MCF 10A (cell line): ENCODE measurements at regions not wholly inside any gene's neighbourhood (a gene's known extent, or its start where the extent isn't known, plus 50 kb on each side); places are given as distances from the start of the nearest gene placed in this dataset.

Experiments
- BruUV-seq: library from RNA; stranded (reverse); fragments of 400-500 nt; replicated peaks from 2 replicates; lab custom pipeline; 2021; lab: Mats Ljungman, UMichigan
- CTCF ChIA-PET: fragments of 300-600 bp; sonication (Branson Sonifier 250); formaldehyde crosslinking; extraction: SDS; loops from one replicate; lab custom pipeline; 2021; ENCODE audit warnings: antibody characterized with exemption, inconsistent platforms; lab: Yijun Ruan, JAX
- POLR2A ChIA-PET: fragments of 300-600, 350-650 bp; sonication (Branson Sonifier 250); formaldehyde crosslinking; extraction: SDS; loops from one replicate; lab custom pipeline; 2020; ENCODE audit warnings: antibody characterized with exemption, inconsistent platforms; lab: Yijun Ruan, JAX
- DNase-seq: peaks from one replicate; pipeline ENCODE4 v3.0.0-alpha.2; 2018; ENCODE audit not compliant: unreplicated experiment
- H3K27ac Mint-ChIP-seq: one replicate; pipeline ENCODE4 v1.8.0; 2022; ENCODE audit warnings: mild to moderate bottlenecking, low read depth, mixed read lengths; ENCODE audit not compliant: unreplicated experiment
- H3K27me3 Mint-ChIP-seq: one replicate; pipeline ENCODE4 v1.8.0; 2022; ENCODE audit warnings: mixed read lengths; ENCODE audit not compliant: insufficient read depth, unreplicated experiment
- H3K36me3 Mint-ChIP-seq: one replicate; pipeline ENCODE4 v1.8.0; 2022; ENCODE audit warnings: mild to moderate bottlenecking, moderate library complexity, mixed read lengths; ENCODE audit not compliant: insufficient read depth, unreplicated experiment
- H3K4me1 Mint-ChIP-seq: one replicate; pipeline ENCODE4 v1.8.0; 2022; ENCODE audit warnings: mixed read lengths; ENCODE audit not compliant: insufficient read depth, unreplicated experiment
- H3K4me3 Mint-ChIP-seq: one replicate; pipeline ENCODE4 v1.8.0; 2022; ENCODE audit warnings: mild to moderate bottlenecking, moderate library complexity, mixed read lengths; ENCODE audit not compliant: unreplicated experiment
- H3K9me3 Mint-ChIP-seq: one replicate; pipeline ENCODE4 v1.8.0; 2022; ENCODE audit warnings: mixed read lengths; ENCODE audit not compliant: unreplicated experiment
- intact Hi-C: fragments of 100-400 bp; cut with micrococcal nuclease; formaldehyde crosslinking; loops from 2 replicates; pipeline ENCODE4 v1.14.1; 2022
- TF ChIP-seq, protein P1 (sequence below): fragments of 200-600 bp; IDR thresholded peaks from one replicate; pipeline ENCODE4 v1.8.0; 2022; ENCODE audit warnings: antibody characterized with exemption, mild to moderate bottlenecking; ENCODE audit not compliant: unreplicated experiment

- H3K4me3 Mint-ChIP-seq: no peak overlapping the region
- BruUV-seq: no TSS peak
- peaks cover 3% of the 10 kb centered on the region for H3K9me3 Mint-ChIP-seq
- H3K4me1 Mint-ChIP-seq: no peaks in the 10 kb centered on the region
- H3K27me3 Mint-ChIP-seq: no peaks in the 10 kb centered on the region
- H3K36me3 Mint-ChIP-seq: no peaks in the 10 kb centered on the region
- intact Hi-C loops: no loop called here
- ChIA-PET CTCF (no interaction called here), POLR2A (no interaction called here)
- H3K27ac Mint-ChIP-seq: no peak overlapping the region
- DNase-seq: no peak
- TF ChIP-seq, protein P1, sequence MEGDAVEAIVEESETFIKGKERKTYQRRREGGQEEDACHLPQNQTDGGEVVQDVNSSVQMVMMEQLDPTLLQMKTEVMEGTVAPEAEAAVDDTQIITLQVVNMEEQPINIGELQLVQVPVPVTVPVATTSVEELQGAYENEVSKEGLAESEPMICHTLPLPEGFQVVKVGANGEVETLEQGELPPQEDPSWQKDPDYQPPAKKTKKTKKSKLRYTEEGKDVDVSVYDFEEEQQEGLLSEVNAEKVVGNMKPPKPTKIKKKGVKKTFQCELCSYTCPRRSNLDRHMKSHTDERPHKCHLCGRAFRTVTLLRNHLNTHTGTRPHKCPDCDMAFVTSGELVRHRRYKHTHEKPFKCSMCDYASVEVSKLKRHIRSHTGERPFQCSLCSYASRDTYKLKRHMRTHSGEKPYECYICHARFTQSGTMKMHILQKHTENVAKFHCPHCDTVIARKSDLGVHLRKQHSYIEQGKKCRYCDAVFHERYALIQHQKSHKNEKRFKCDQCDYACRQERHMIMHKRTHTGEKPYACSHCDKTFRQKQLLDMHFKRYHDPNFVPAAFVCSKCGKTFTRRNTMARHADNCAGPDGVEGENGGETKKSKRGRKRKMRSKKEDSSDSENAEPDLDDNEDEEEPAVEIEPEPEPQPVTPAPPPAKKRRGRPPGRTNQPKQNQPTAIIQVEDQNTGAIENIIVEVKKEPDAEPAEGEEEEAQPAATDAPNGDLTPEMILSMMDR: no peak
Observed at GRCh38 chr13:103514188-103514587, 448.0 kb upstream of the SLC10A2 start.

- no peaks in the 10 kb centered on the region for H3K36me3 Mint-ChIP-seq
- ChIA-PET CTCF (no interaction called here), POLR2A (no interaction called here)
- H3K4me1 Mint-ChIP-seq: no peaks in the 10 kb centered on the region
- no peaks in the 10 kb centered on the region for H3K27me3 Mint-ChIP-seq
- no peak overlapping the region for H3K4me3 Mint-ChIP-seq
- H3K9me3 Mint-ChIP-seq: peaks cover 7% of the 10 kb centered on the region
- intact Hi-C loops: no loop called here
- no peak for DNase-seq
- TF ChIP-seq, protein P1: no peak
- H3K27ac Mint-ChIP-seq: no peak overlapping the region
- BruUV-seq: no TSS peak
Observed at GRCh38 chr13:103510007-103510535, 443.9 kb upstream of the SLC10A2 start.

- Mint-ChIP-seq H3K36me3 (no peaks in the 10 kb centered on the region), H3K4me1 (no peaks in the 10 kb centered on the region), H3K27ac (no peak overlapping the region), H3K9me3 (peaks cover 8% of the 10 kb centered on the region), H3K27me3 (no peaks in the 10 kb centered on the region), H3K4me3 (no peak overlapping the region)
- ChIA-PET CTCF (no interaction called here), POLR2A (no interaction called here)
- TF ChIP-seq, protein P1: no peak
- DNase-seq: no peak
- intact Hi-C loops: no loop called here
- no TSS peak for BruUV-seq
Observed at GRCh38 chr13:103497404-103497803, 431.2 kb upstream of the SLC10A2 start.

- Mint-ChIP-seq H3K27me3 (no peaks in the 10 kb centered on the region), H3K9me3 (peaks cover 7% of the 10 kb centered on the region), H3K4me1 (no peaks in the 10 kb centered on the region), H3K36me3 (no peaks in the 10 kb centered on the region), H3K27ac (no peak overlapping the region), H3K4me3 (no peak overlapping the region)
- DNase-seq: no peak
- BruUV-seq: no TSS peak
- intact Hi-C loops: no loop called here
- TF ChIP-seq, protein P1: no peak
- CTCF ChIA-PET: no interaction called here
- POLR2A ChIA-PET: no interaction called here
Observed at GRCh38 chr13:103487841-103488240, 421.6 kb upstream of the SLC10A2 start.
